Neural progenitor cell (in vitro differentiated cells): ENCODE measurements at regions not wholly inside any gene's neighbourhood (a gene's known extent, or its start where the extent isn't known, plus 50 kb on each side); places are given as distances from the start of the nearest gene placed in this dataset.

ENCODE experiments used
- CTCF ChIP-seq: fragments of 200-600 bp; sonication (generic); IDR thresholded peaks from 2 replicates; pipeline ENCODE4 v1.5.1; 2017; ENCODE audit warnings: antibody characterized with exemption, mild to moderate bottlenecking
- EZH2 ChIP-seq: fragments of 200-600 bp; sonication (generic); IDR thresholded peaks from 2 replicates; pipeline ENCODE4 v1.6.1; 2017; ENCODE audit warnings: antibody characterized with exemption, mild to moderate bottlenecking, moderate library complexity

GRCh38 chr5:93892481-93892880 lies 151.1 kb upstream of the POU5F2 start:
- no peak for TF ChIP-seq CTCF
- TF ChIP-seq EZH2 = no peak
